ENCODE measurements at regions not wholly inside any gene's neighbourhood (a gene's known extent, or its start where the extent isn't known, plus 50 kb on each side); places are given as distances from the start of the nearest gene placed in this dataset.

DNA sequence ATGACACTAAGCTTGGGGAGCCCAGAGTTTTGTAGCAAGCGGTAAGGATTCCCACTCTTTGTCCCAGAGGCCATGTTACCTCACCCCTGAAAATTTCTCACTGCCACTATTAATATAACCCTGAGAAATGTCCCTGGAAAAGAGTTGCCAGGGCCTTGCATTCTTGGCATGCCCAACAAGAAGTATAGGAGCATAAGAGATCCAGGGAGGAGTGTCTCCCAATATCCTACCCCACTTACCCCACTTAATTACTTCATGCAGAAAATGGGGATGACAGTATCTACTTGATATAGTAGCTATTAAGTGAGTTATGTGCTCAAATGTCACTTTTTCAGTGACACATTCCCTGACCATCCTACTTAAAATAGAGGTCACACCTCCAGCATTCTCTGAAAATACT lies 120.5 kb upstream of the C1GALT1C1 start:
- no peaks in the 10 kb centered on the region for H3K9me2 ChIP-seq
- ChIA-PET POLR2A (no interaction called here), CTCF (no interaction called here)
- no peaks in the 10 kb centered on the region for H3K4me1 ChIP-seq (ENCODE audit: control insufficient read depth in 1 of 2, insufficient read depth in 2 of 2, low read depth in 1 of 2, low read length in 1 of 2)
- no peak overlapping the region for H2AFZ ChIP-seq (ENCODE audit: low read depth)
- H4K20me1 ChIP-seq (ENCODE audit: insufficient read depth) = no peaks in the 10 kb centered on the region
- H3K27me3 ChIP-seq (ENCODE audit: insufficient read depth) = no peaks in the 10 kb centered on the region
- TF ChIP-seq MEF2A (IDR thresholded peaks at IDR 0.05; ENCODE audit: borderline replicate concordance, low read depth) (no peak), CHD2 (IDR thresholded peaks at IDR 0.05; ENCODE audit: low read length, partially characterized antibody) (no peak), NRF1 (IDR thresholded peaks at IDR 0.05; ENCODE audit: low read depth, low read length) (no peak), FOXJ3 (CRISPR knock-in tag; IDR thresholded peaks at IDR 0.05) (no peak)
- TF ChIP-seq, protein P1, sequence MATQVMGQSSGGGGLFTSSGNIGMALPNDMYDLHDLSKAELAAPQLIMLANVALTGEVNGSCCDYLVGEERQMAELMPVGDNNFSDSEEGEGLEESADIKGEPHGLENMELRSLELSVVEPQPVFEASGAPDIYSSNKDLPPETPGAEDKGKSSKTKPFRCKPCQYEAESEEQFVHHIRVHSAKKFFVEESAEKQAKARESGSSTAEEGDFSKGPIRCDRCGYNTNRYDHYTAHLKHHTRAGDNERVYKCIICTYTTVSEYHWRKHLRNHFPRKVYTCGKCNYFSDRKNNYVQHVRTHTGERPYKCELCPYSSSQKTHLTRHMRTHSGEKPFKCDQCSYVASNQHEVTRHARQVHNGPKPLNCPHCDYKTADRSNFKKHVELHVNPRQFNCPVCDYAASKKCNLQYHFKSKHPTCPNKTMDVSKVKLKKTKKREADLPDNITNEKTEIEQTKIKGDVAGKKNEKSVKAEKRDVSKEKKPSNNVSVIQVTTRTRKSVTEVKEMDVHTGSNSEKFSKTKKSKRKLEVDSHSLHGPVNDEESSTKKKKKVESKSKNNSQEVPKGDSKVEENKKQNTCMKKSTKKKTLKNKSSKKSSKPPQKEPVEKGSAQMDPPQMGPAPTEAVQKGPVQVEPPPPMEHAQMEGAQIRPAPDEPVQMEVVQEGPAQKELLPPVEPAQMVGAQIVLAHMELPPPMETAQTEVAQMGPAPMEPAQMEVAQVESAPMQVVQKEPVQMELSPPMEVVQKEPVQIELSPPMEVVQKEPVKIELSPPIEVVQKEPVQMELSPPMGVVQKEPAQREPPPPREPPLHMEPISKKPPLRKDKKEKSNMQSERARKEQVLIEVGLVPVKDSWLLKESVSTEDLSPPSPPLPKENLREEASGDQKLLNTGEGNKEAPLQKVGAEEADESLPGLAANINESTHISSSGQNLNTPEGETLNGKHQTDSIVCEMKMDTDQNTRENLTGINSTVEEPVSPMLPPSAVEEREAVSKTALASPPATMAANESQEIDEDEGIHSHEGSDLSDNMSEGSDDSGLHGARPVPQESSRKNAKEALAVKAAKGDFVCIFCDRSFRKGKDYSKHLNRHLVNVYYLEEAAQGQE (IDR thresholded peaks at IDR 0.05; ENCODE audit: low read depth, low read length) = no peak
- H3K4me3 ChIP-seq (ENCODE audit: low read depth in 2 of 2, low read length in 1 of 2) = no peak overlapping the region
- H3K36me3 ChIP-seq (replicated peaks in 1 of 2; ENCODE audit: control insufficient read depth in 1 of 2, insufficient read depth in 2 of 2, low read length in 1 of 2) = no peaks in the 10 kb centered on the region
- 43% methylated on average over 1 of the region's 1 CpG for WGBS (ENCODE audit: low lambda C conversion rate)
- H3K27ac ChIP-seq (ENCODE audit: low read depth in 2 of 2, low read length in 1 of 2) = peak overlapping the region in 1 of 2 experiments; percentile 65; a peak in 1 of 4 replicates
- H3K9ac ChIP-seq = no peak overlapping the region
- H3K79me2 ChIP-seq (ENCODE audit: insufficient read depth) = no peaks in the 10 kb centered on the region
- no peak overlapping the region for H3K4me2 ChIP-seq
- no peaks in the 10 kb centered on the region for H3F3A ChIP-seq (replicated peaks; ENCODE audit: insufficient read depth)
- DNase-seq = no peak
- no peaks in the 10 kb centered on the region for H3K9me3 ChIP-seq

DNA sequence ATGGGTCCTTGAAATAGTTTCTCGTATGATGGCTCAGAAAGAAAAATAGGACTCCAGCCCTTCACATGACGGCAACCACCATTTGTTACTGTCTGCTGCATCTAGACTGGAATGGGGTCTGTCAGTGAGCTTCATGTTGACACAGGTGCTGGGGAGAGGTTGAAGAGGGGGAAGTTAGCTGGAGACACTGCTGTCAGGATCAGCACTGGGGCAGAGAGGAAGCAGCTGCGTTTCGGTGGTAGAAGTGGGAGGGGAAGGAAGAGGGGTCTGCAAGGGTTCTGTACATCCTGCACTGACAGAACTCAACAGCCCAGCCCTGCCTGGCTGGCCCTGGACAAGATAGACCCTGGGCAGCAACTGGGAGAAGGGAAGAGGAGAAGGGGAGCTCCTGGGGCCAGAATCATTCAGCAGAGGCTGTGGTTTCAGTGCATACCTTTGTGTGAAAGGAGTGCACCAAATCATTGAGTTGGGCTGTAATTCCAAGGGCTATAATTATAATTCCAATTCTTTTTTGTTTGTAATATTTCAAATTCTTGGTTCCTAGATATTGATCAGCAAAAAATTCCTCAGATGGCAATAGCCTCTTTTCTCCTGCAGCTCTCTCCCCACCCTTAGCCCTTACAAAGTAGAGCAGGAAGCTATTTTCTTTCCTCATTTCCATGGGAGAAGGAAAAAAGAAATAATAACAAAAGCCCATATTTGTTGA lies 119.4 kb upstream of the C1GALT1C1 start:
- no peak for DNase-seq
- 36% methylated on average over 4 of the region's 4 CpGs for WGBS (ENCODE audit: low lambda C conversion rate)
- no peaks in the 10 kb centered on the region for H3K4me1 ChIP-seq (ENCODE audit: control insufficient read depth in 1 of 2, insufficient read depth in 2 of 2, low read depth in 1 of 2, low read length in 1 of 2)
- no peaks in the 10 kb centered on the region for H3K9me3 ChIP-seq
- H4K20me1 ChIP-seq (ENCODE audit: insufficient read depth) = no peaks in the 10 kb centered on the region
- H3K9me2 ChIP-seq = no peaks in the 10 kb centered on the region
- H3K4me3 ChIP-seq (ENCODE audit: low read depth in 2 of 2, low read length in 1 of 2) = no peak overlapping the region
- H3K27me3 ChIP-seq (ENCODE audit: insufficient read depth) = no peaks in the 10 kb centered on the region
- POLR2A ChIA-PET = no interaction called here
- TF ChIP-seq, protein P2, sequence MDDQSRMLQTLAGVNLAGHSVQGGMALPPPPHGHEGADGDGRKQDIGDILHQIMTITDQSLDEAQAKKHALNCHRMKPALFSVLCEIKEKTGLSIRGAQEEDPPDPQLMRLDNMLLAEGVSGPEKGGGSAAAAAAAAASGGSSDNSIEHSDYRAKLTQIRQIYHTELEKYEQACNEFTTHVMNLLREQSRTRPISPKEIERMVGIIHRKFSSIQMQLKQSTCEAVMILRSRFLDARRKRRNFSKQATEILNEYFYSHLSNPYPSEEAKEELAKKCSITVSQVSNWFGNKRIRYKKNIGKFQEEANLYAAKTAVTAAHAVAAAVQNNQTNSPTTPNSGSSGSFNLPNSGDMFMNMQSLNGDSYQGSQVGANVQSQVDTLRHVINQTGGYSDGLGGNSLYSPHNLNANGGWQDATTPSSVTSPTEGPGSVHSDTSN (IDR thresholded peaks at IDR 0.05) = peak; percentile 19; the same call in 1 of the 2 replicates
- TF ChIP-seq TCF12 (IDR thresholded peaks at IDR 0.05) (peak; percentile 12; the same call in 1 of the 2 replicates), POLR2AphosphoS5 (IDR thresholded peaks at IDR 0.05; ENCODE audit: low read depth, low read length) (no peak), RFX5 (IDR thresholded peaks at IDR 0.05; ENCODE audit: low read length) (no peak), EP300 (IDR thresholded peaks at IDR 0.05; ENCODE audit: borderline replicate concordance in 1 of 2, low read depth in 1 of 2, low read length in 1 of 2) (peak in 1 of 2 experiments; percentile 45; a peak in 1 of 4 replicates), RAD21 (IDR thresholded peaks at IDR 0.05; ENCODE audit: low read length) (no peak), NFIC (IDR thresholded peaks at IDR 0.05; ENCODE audit: borderline replicate concordance) (no peak)
- TF ChIP-seq, protein P3, sequence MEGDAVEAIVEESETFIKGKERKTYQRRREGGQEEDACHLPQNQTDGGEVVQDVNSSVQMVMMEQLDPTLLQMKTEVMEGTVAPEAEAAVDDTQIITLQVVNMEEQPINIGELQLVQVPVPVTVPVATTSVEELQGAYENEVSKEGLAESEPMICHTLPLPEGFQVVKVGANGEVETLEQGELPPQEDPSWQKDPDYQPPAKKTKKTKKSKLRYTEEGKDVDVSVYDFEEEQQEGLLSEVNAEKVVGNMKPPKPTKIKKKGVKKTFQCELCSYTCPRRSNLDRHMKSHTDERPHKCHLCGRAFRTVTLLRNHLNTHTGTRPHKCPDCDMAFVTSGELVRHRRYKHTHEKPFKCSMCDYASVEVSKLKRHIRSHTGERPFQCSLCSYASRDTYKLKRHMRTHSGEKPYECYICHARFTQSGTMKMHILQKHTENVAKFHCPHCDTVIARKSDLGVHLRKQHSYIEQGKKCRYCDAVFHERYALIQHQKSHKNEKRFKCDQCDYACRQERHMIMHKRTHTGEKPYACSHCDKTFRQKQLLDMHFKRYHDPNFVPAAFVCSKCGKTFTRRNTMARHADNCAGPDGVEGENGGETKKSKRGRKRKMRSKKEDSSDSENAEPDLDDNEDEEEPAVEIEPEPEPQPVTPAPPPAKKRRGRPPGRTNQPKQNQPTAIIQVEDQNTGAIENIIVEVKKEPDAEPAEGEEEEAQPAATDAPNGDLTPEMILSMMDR (IDR thresholded peaks at IDR 0.05) = no peak
- TF ChIP-seq, protein P4, sequence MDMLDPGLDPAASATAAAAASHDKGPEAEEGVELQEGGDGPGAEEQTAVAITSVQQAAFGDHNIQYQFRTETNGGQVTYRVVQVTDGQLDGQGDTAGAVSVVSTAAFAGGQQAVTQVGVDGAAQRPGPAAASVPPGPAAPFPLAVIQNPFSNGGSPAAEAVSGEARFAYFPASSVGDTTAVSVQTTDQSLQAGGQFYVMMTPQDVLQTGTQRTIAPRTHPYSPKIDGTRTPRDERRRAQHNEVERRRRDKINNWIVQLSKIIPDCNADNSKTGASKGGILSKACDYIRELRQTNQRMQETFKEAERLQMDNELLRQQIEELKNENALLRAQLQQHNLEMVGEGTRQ (IDR thresholded peaks at IDR 0.05; ENCODE audit: borderline replicate concordance, low read depth, low read length) = no peak
- peak overlapping the region in 1 of 2 experiments; percentile 65; a peak in 2 of 4 replicates for H3K27ac ChIP-seq (ENCODE audit: low read depth in 2 of 2, low read length in 1 of 2)
- H3K36me3 ChIP-seq (replicated peaks in 1 of 2; ENCODE audit: control insufficient read depth in 1 of 2, insufficient read depth in 2 of 2, low read length in 1 of 2) = no peaks in the 10 kb centered on the region
- CTCF ChIA-PET = interaction anchor here (0.9 kb wide), 1 partner anchor 20 kb away, joined by 3 read pairs; no protein-coding TSS in a partner anchor
- no peak overlapping the region for H2AFZ ChIP-seq (ENCODE audit: low read depth)
- H3F3A ChIP-seq (replicated peaks; ENCODE audit: insufficient read depth) = no peaks in the 10 kb centered on the region
- H3K9ac ChIP-seq = 0 out of 2 replicates have a peak overlapping the region, but pooled peaks have one; percentile 13
- no peaks in the 10 kb centered on the region for H3K79me2 ChIP-seq (ENCODE audit: insufficient read depth)
- H3K4me2 ChIP-seq = no peak overlapping the region
